Kidney epithelial cell (primary cell): ENCODE measurements at regions not wholly inside any gene's neighbourhood (a gene's known extent, or its start where the extent isn't known, plus 50 kb on each side); places are given as distances from the start of the nearest gene placed in this dataset.

ENCODE experiments used
- DNase-seq: peaks from one replicate; pipeline ENCODE4 v3.0.0-alpha.2; 2010; ENCODE audit warnings: low read depth
- H3K27me3 ChIP-seq: 2 replicates; pipeline ENCODE4 v1.6.0; 2011; ENCODE audit warnings: low read length; ENCODE audit not compliant: control insufficient read depth, insufficient read depth
- H3K36me3 ChIP-seq: 2 replicates; pipeline ENCODE4 v1.5.1; 2011; ENCODE audit warnings: low read length; ENCODE audit not compliant: control insufficient read depth, insufficient read depth
- H3K4me3 ChIP-seq: 2 replicates; pipeline ENCODE4 v1.5.1; 2011; ENCODE audit warnings: low read depth, mild to moderate bottlenecking, control low read depth, low read length
- CTCF ChIP-seq: IDR thresholded peaks from 2 replicates; pipeline ENCODE4 v1.5.1; 2011; ENCODE audit warnings: mild to moderate bottlenecking, moderate library complexity, low read length, control low read depth, inconsistent platforms; ENCODE audit not compliant: insufficient read depth, poor library complexity, severe bottlenecking

GRCh38 chr10:33749067-33749735 lies 414.7 kb upstream of the NRP1 start:
- no peak for TF ChIP-seq CTCF
- DNase-seq: no peak
- H3K27me3 ChIP-seq: no peaks in the 10 kb centered on the region
- H3K4me3 ChIP-seq: no peak overlapping the region
- no peaks in the 10 kb centered on the region for H3K36me3 ChIP-seq

GRCh38 chr10:33746836-33747268 lies 412.4 kb upstream of the NRP1 start:
- Histone ChIP-seq H3K27me3 (no peaks in the 10 kb centered on the region), H3K4me3 (no peak overlapping the region), H3K36me3 (no peaks in the 10 kb centered on the region)
- no peak for DNase-seq
- TF ChIP-seq CTCF: no peak

GRCh38 chr10:33746186-33746585 lies 411.7 kb upstream of the NRP1 start:
- Histone ChIP-seq H3K27me3 (no peaks in the 10 kb centered on the region), H3K36me3 (no peaks in the 10 kb centered on the region), H3K4me3 (no peak overlapping the region)
- DNase-seq: no peak
- TF ChIP-seq CTCF: no peak

GRCh38 chr10:33743429-33743857 lies 409.0 kb upstream of the NRP1 start:
- no peak for DNase-seq
- Histone ChIP-seq H3K4me3 (no peak overlapping the region), H3K36me3 (no peaks in the 10 kb centered on the region), H3K27me3 (no peaks in the 10 kb centered on the region)
- no peak for TF ChIP-seq CTCF

GRCh38 chr10:33739031-33739430 lies 404.6 kb upstream of the NRP1 start:
- TF ChIP-seq CTCF: no peak
- Histone ChIP-seq H3K27me3 (no peaks in the 10 kb centered on the region), H3K4me3 (no peak overlapping the region), H3K36me3 (no peaks in the 10 kb centered on the region)
- DNase-seq: no peak

GRCh38 chr10:33735464-33735923 lies 401.0 kb upstream of the NRP1 start:
- H3K36me3 ChIP-seq: no peaks in the 10 kb centered on the region
- no peak for TF ChIP-seq CTCF
- DNase-seq: no peak

More at GRCh38 chr10:33735464-33735923, 401.0 kb upstream of the NRP1 start:
- Histone ChIP-seq H3K27me3 (no peaks in the 10 kb centered on the region), H3K4me3 (no peak overlapping the region)
